Hematopoietic multipotent progenitor cell treated with erythropoietin and hydrocortisone succinate and interleukin-3 and kit ligand, for 4 days (in vitro differentiated cells): ENCODE measurements at regions not wholly inside any gene's neighbourhood (a gene's known extent, or its start where the extent isn't known, plus 50 kb on each side); places are given as distances from the start of the nearest gene placed in this dataset.
"Not testable (repeated sequence)": the region's sequence is repeated elsewhere in the genome, so short reads cannot be mapped to it uniquely, and the experiment has no call there.

Source experiments
- DNase-seq: peaks from one replicate; pipeline ENCODE4 v3.0.0-alpha.2; 2015

GRCh38 chr15:60138397-60138968 lies 134.4 kb downstream of the FOXB1 start:
- DNase-seq: no peak

GRCh38 chr15:60152386-60152785 lies 148.3 kb downstream of the FOXB1 start:
- no peak for DNase-seq

GRCh38 chr15:60154764-60155325 lies 150.7 kb downstream of the FOXB1 start:
- no peak for DNase-seq

- DNase-seq: no peak
Observed at GRCh38 chr15:60155661-60156060, 151.6 kb downstream of the FOXB1 start.

DNA sequence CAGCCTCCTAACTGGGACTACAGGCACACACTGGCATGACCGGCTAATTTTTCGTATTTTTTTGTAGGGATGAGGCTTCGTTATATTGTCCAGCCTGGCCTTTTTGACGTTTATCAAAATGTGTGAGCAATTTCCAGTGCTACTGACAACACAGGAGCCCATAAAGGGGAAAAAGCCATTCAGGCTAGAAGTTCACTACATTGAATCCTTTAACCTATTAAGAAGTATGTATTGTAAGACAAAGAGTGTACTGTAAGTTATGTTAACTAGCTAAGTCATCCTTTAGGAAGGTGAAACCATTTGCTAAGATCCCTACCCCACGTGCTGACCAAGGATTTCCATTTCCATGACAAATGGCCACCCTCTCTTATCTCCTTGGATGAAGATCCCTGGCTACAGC lies 156.8 kb downstream of the FOXB1 start:
- DNase-seq: no peak

- no peak for DNase-seq
Observed at GRCh38 chr15:60161704-60162103, 157.6 kb downstream of the FOXB1 start.

GRCh38 chr15:60162251-60162967 lies 158.3 kb downstream of the FOXB1 start:
- no peak for DNase-seq

DNA sequence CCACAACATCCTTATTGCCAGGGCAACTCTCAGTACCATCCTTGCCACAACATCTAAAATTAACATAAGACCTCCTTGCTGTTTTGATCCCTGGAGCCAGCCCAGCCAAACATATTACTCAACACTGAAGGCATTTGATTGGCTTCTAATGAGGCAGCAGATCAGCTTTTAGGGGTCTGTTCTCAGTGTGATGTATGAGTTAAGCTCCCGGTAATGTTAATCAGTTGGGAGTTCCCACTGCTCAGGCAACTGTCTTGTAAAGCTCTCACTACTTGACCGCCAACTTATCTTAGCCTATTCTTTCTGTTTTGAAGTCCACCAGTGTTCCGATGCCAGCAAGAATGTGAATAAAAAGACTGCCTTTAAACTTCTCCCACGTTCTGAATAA lies 158.9 kb downstream of the FOXB1 start:
- no peak for DNase-seq

DNA sequence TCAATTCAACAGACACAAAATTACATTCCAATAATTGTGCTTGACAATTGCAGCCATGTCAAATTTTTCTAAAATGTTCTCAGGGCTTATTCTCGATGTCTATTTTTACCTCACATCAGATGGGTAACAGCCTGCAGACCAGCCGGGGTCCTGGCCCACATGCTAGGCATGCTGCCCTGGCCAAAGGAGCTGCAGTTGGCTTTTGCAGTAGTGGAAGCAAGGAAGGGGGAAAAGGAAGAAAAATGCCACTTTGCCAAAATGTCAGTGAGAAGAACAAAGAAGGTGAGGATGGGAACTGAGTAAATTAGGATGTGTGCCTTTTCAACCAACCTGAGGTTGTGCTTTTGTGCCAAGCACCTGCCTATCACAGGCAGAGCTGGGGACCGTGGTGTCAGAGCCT lies 161.0 kb downstream of the FOXB1 start:
- no peak for DNase-seq

DNA sequence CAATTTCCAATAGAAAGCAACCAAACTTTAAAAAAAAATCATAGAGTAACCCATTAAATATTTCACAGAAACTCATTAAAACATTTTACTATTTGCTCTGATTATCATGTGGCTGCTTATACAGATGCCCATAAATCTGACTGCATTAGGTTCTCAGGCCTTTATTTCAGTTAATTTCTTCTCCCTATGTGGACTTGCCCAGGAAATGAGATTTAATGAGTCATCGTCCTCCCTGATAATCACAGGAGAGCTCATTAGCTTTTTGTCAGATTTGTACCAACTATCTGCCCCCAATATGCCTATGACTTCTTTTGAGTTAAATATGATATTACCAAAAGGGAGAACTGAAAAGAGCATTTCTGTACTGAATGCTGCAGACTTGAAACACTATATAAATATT lies 168.0 kb downstream of the FOXB1 start:
- no peak for DNase-seq

DNA sequence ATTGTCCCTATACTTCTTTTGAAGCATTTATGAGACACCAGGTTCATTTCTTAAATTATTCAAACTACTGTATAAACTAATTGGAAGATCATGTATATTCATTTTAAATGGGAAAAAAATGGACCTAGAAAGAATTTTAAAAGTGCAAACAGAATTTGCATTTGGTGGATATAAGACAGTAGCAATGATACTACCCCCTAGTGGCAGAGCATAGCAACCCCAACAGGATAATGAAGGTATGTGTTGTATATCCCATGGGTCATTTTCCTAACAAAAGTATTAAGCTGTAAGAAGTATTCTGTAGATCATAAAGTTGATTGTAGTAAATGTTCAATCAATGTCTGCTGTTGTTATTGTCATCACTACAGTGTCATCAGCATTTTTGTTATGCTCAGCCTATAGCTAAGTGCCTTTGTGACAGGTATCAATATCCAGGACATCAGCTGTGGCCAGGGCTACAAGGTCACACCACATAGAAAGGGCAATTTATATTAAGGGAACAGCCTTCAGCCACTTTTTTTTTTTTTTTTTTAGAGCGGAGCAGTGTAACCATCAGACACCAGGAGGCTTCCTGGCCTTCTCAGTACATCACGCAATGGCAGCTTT lies 175.8 kb downstream of the FOXB1 start:
- DNase-seq: peak; percentile 71

DNA sequence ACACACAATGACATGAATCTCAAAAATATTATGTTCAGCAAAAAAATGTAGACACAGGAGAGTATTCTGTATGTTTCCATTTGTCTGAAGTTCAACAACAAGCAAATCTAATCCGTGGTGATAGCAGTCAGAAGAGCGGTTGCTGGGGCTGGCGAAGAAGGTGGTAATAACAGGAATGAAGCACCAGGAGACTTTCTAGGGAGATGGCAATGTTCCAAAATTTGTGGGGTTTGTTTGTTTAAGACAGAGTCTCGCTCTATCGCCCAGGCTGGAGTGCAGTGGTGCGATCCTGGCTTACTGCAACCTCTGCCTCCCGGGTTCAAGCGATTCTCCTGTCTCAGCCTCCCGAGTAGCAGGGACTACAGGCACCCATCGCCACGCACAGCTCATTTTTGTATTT lies 177.8 kb downstream of the FOXB1 start:
- not testable (repeated sequence) for DNase-seq

DNA sequence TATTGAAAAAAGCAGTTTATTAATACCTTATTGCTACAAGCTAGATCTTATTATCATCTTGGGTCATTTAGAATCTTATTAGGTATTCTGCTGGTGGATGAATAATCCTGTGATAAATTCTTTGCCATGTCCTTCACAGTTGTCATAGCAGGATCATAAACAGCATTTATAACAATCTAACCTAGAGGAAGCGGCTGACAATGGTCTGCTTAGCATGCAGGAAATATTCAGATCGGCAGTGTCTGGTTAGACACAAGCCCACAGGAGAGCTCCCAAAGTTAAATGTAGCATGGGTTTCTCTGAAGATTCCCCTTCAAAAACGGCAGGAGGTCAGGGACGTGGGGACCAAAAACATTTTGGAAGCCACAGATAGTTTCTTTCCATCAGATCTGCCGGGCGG lies 179.3 kb downstream of the FOXB1 start:
- no peak for DNase-seq

GRCh38 chr15:60184579-60184978 lies 180.5 kb downstream of the FOXB1 start:
- no peak for DNase-seq

GRCh38 chr15:60191016-60191415 lies 186.9 kb downstream of the FOXB1 start:
- no peak for DNase-seq

- DNase-seq: no peak
Observed at GRCh38 chr15:60191821-60192220, 187.7 kb downstream of the FOXB1 start.

DNA sequence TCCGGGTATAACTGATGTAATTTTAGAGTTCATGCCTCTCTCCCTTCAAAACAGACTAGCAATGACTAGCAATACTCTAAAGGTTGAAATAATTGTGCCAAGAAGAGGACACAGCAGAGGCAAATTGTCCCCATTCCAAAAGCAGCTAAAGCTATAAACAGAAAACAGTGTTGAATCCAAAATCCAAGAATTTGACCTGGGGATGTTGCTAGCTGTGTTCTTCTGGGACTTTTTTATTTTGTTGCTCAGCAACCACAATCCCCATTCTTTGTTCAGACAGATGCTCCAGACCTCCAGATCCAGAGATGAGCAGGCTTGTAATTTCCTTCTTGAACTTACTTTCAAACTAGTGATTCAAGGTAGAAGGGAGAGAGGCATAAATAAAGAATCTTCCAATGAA lies 191.5 kb downstream of the FOXB1 start:
- no peak for DNase-seq

- DNase-seq: no peak
Observed at GRCh38 chr15:60204131-60204885, 193.5 kb downstream of the ANXA2 start.

DNA sequence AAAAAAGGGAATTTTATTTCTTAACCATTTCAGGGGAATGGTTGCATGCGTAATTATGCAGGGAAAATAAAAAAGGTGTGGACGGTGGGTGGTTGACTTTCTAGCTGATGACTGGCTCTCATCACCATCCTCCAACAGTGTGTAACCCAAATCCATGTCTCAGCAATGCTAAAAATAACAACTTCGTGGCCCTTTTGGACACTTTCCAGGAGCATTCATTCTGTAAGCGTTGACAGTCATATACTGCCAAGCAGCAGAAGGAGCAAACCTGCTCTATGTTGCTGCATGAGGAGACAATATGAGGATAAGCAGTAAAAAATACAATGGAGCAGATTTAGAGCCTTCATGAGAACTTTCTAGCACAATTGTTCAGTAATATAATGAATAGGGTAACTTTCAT lies 189.1 kb downstream of the ANXA2 start:
- no peak for DNase-seq

DNA sequence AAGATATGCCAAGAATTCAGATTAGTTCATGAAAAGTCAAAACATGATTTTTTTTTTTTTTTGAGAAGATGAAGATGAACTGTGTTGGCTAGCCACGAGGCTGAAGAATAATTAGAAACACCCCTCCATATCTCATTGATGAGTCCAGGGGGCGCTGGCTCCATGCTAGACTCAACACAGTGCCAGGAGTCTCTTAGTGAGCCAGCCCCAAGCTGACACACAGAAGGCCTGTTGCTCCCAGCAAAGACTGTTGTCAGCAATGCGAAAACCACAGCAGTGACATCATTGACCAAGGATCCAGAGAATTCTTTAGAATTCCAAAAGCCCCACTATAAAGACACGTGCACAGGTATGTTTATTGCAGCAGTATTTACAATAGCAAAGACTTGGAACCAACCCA lies 185.2 kb downstream of the ANXA2 start:
- no peak for DNase-seq

DNA sequence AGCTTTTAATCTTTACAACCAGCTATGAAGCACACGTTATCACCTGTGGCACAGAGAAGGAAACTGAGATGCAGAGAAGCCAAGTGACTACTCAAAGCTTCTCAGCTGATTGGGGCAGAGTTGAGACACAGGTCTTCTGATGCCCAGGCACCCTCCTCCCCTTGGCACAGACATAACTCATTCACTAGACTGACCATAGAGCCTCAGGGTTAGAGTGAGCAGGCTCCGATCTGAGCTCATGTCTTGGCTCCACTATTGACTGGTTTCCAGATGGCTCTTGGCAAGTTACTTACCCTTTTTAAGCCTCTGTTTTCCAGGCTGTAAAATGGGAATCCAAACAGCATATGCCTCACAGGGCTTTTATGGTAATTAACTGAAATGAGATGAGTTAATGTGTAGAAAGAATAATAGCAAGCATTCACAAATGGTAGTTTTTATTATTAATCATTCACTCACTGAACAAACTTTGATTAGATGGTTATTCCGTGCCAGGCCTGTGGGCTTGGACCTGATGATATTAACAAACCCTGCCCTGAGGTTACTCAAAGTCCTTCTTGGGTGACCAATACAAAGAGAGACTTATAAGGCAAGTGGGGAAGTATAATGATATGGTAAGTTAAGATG lies 184.3 kb downstream of the ANXA2 start:
- DNase-seq: no peak

DNA sequence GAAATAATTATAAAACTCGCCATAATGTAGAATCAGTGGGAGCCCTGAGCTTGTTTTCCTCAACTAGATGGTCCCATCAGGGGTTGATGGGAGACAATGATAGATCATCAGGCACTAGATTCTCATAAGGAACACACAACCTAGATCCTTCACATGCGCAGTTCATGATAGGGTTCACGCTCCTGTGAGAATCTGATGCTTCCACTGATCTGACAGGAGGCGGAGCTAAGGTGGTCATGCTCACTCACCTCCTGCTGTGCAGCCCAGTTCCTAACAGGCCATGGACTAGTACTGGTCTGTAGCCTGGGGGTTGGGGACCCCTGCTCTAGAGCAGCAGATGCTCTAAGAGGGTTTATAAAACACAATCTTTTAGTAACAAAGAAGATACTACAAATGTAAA lies 183.6 kb downstream of the ANXA2 start:
- no peak for DNase-seq
